Kidney glomerular epithelial cell (primary cell): ENCODE measurements at regions not wholly inside any gene's neighbourhood (a gene's known extent, or its start where the extent isn't known, plus 50 kb on each side); places are given as distances from the start of the nearest gene placed in this dataset.

Experiments used
- DNase-seq: peaks from one replicate; lab custom pipeline; 2025; lab: John Stamatoyannopoulos, UW

- no peak for DNase-seq
These were observed 119.5 kb downstream of the IRF8 start for GRCh38 chr16:86018487-86018886.

GRCh38 chr16:86018941-86019340 lies 120.0 kb downstream of the IRF8 start:
- no peak for DNase-seq

- no peak for DNase-seq
These were observed 120.6 kb downstream of the IRF8 start for GRCh38 chr16:86019446-86020047.

- no peak for DNase-seq
These were observed 122.0 kb downstream of the IRF8 start for GRCh38 chr16:86020971-86021370.

- DNase-seq = no peak
These were observed 123.5 kb downstream of the IRF8 start for GRCh38 chr16:86022381-86022960.

GRCh38 chr16:86024210-86024609 lies 125.2 kb downstream of the IRF8 start:
- DNase-seq = no peak

GRCh38 chr16:86025706-86026105 lies 126.7 kb downstream of the IRF8 start:
- DNase-seq = no peak

- DNase-seq = no peak
These were observed 127.4 kb downstream of the IRF8 start for GRCh38 chr16:86026171-86026910.

- DNase-seq = no peak
These were observed 128.0 kb downstream of the IRF8 start for GRCh38 chr16:86026916-86027315.

- no peak for DNase-seq
These were observed 128.6 kb downstream of the IRF8 start for GRCh38 chr16:86027373-86028126.

- no peak for DNase-seq
These were observed 130.3 kb downstream of the IRF8 start for GRCh38 chr16:86029131-86029741.

- no peak for DNase-seq
These were observed 131.2 kb downstream of the IRF8 start for GRCh38 chr16:86030116-86030515.

GRCh38 chr16:86031141-86031678 lies 132.2 kb downstream of the IRF8 start:
- DNase-seq = no peak

- no peak for DNase-seq
These were observed 134.1 kb downstream of the IRF8 start for GRCh38 chr16:86033016-86033474.

GRCh38 chr16:86033971-86034370 lies 135.0 kb downstream of the IRF8 start:
- DNase-seq = no peak

GRCh38 chr16:86034421-86034919 lies 135.5 kb downstream of the IRF8 start:
- no peak for DNase-seq

- DNase-seq = no peak
These were observed 136.9 kb downstream of the IRF8 start for GRCh38 chr16:86035906-86036305.

- DNase-seq = no peak
These were observed 139.3 kb downstream of the IRF8 start for GRCh38 chr16:86037999-86038925.

- no peak for DNase-seq
These were observed 140.0 kb downstream of the IRF8 start for GRCh38 chr16:86038926-86039310.

GRCh38 chr16:86039606-86040005 lies 140.6 kb downstream of the IRF8 start:
- DNase-seq = no peak

- no peak for DNase-seq
These were observed 141.5 kb downstream of the IRF8 start for GRCh38 chr16:86040496-86040895.
